ENCODE measurements at regions not wholly inside any gene's neighbourhood (a gene's known extent, or its start where the extent isn't known, plus 50 kb on each side); places are given as distances from the start of the nearest gene placed in this dataset.

GRCh38 chr11:44670794-44671193 is 56.0 kb upstream of the TSPAN18 start:
- DNase-seq (ENCODE audit: low read depth, low spot score): no peak
- H3K9me3 Mint-ChIP-seq: no peaks in the 10 kb centered on the region
- H3K4me1 Mint-ChIP-seq: peaks cover 9% of the 10 kb centered on the region
- no peak overlapping the region for H3K4me3 Mint-ChIP-seq
- TF ChIP-seq CTCF (conservative IDR thresholded peaks at IDR 0.05): no peak
- no peak overlapping the region for H3K27ac Mint-ChIP-seq (ENCODE audit: unreplicated experiment)
- peaks cover 3% of the 10 kb centered on the region for H3K27me3 Mint-ChIP-seq (ENCODE audit: low read depth)
- no peaks in the 10 kb centered on the region for H3K36me3 Mint-ChIP-seq (ENCODE audit: low read depth)

GRCh38 chr11:44671234-44671633 is 55.5 kb upstream of the TSPAN18 start:
- Mint-ChIP-seq H3K36me3 (ENCODE audit: low read depth) (no peaks in the 10 kb centered on the region), H3K9me3 (no peaks in the 10 kb centered on the region), H3K4me1 (peaks cover 9% of the 10 kb centered on the region), H3K27ac (ENCODE audit: unreplicated experiment) (peak overlapping the region; percentile 85), H3K4me3 (no peak overlapping the region), H3K27me3 (ENCODE audit: low read depth) (peaks cover 2% of the 10 kb centered on the region)
- TF ChIP-seq CTCF (conservative IDR thresholded peaks at IDR 0.05): no peak
- DNase-seq (ENCODE audit: low read depth, low spot score): no peak

- no peaks in the 10 kb centered on the region for H3K4me1 Mint-ChIP-seq
- TF ChIP-seq CTCF (conservative IDR thresholded peaks at IDR 0.05): no peak
- H3K9me3 Mint-ChIP-seq: no peaks in the 10 kb centered on the region
- H3K27ac Mint-ChIP-seq (ENCODE audit: unreplicated experiment): no peak overlapping the region
- no peaks in the 10 kb centered on the region for H3K27me3 Mint-ChIP-seq (ENCODE audit: low read depth)
- no peak for DNase-seq (ENCODE audit: low read depth, low spot score)
- no peaks in the 10 kb centered on the region for H3K36me3 Mint-ChIP-seq (ENCODE audit: low read depth)
- no peak overlapping the region for H3K4me3 Mint-ChIP-seq
Measured at GRCh38 chr11:44673688-44674087, 53.1 kb upstream of the TSPAN18 start.

- no peak overlapping the region for H3K4me3 Mint-ChIP-seq
- no peaks in the 10 kb centered on the region for H3K9me3 Mint-ChIP-seq
Measured at GRCh38 chr11:44674809-44675208, 52.0 kb upstream of the TSPAN18 start.

GRCh38 chr11:44675906-44676305 is 50.9 kb upstream of the TSPAN18 start:
- H3K27ac Mint-ChIP-seq (ENCODE audit: unreplicated experiment): no peak overlapping the region
- DNase-seq (ENCODE audit: low read depth, low spot score): no peak
- no peaks in the 10 kb centered on the region for H3K36me3 Mint-ChIP-seq (ENCODE audit: low read depth)
- no peaks in the 10 kb centered on the region for H3K9me3 Mint-ChIP-seq
- H3K27me3 Mint-ChIP-seq (ENCODE audit: low read depth): no peaks in the 10 kb centered on the region
- no peaks in the 10 kb centered on the region for H3K4me1 Mint-ChIP-seq
- no peak for TF ChIP-seq CTCF (conservative IDR thresholded peaks at IDR 0.05)
- H3K4me3 Mint-ChIP-seq: no peak overlapping the region

More at GRCh38 chr11:44674809-44675208, 52.0 kb upstream of the TSPAN18 start:
- TF ChIP-seq CTCF (conservative IDR thresholded peaks at IDR 0.05): no peak
- Mint-ChIP-seq H3K36me3 (ENCODE audit: low read depth) (no peaks in the 10 kb centered on the region), H3K27ac (ENCODE audit: unreplicated experiment) (no peak overlapping the region), H3K4me1 (no peaks in the 10 kb centered on the region), H3K27me3 (ENCODE audit: low read depth) (no peaks in the 10 kb centered on the region)
- DNase-seq (ENCODE audit: low read depth, low spot score): no peak
